ENCODE measurements at regions not wholly inside any gene's neighbourhood (a gene's known extent, or its start where the extent isn't known, plus 50 kb on each side); places are given as distances from the start of the nearest gene placed in this dataset.

- TF ChIP-seq, protein P1, sequence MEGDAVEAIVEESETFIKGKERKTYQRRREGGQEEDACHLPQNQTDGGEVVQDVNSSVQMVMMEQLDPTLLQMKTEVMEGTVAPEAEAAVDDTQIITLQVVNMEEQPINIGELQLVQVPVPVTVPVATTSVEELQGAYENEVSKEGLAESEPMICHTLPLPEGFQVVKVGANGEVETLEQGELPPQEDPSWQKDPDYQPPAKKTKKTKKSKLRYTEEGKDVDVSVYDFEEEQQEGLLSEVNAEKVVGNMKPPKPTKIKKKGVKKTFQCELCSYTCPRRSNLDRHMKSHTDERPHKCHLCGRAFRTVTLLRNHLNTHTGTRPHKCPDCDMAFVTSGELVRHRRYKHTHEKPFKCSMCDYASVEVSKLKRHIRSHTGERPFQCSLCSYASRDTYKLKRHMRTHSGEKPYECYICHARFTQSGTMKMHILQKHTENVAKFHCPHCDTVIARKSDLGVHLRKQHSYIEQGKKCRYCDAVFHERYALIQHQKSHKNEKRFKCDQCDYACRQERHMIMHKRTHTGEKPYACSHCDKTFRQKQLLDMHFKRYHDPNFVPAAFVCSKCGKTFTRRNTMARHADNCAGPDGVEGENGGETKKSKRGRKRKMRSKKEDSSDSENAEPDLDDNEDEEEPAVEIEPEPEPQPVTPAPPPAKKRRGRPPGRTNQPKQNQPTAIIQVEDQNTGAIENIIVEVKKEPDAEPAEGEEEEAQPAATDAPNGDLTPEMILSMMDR (IDR thresholded peaks at IDR 0.05): no peak
- no peak for TF ChIP-seq EZH2 (IDR thresholded peaks at IDR 0.05; ENCODE audit: borderline replicate concordance, insufficient read depth, low read depth, low read length, poor library complexity, severe bottlenecking)
Observed at GRCh38 chr1:201656311-201657032, 117.5 kb downstream of the NAV1 start.

Measured in B cell (primary cell).